Activated gamma-delta T cell (primary cell): ENCODE measurements at regions not wholly inside any gene's neighbourhood (a gene's known extent, or its start where the extent isn't known, plus 50 kb on each side); places are given as distances from the start of the nearest gene placed in this dataset.

Experiments
- DNase-seq: peaks from one replicate; lab custom pipeline; 2025; lab: John Stamatoyannopoulos, UW

GRCh38 chr9:73655363-73655762 is 503.7 kb downstream of the ANXA1 start:
- no peak for DNase-seq

GRCh38 chr9:73655831-73656230 is 504.2 kb downstream of the ANXA1 start:
- DNase-seq = no peak

- no peak for DNase-seq
Observed at GRCh38 chr9:73665253-73665652, 513.6 kb downstream of the ANXA1 start.

GRCh38 chr9:73667749-73668148 is 516.1 kb downstream of the ANXA1 start:
- DNase-seq = no peak

- DNase-seq = no peak
Observed at GRCh38 chr9:73680831-73681230, 529.2 kb downstream of the ANXA1 start.

- no peak for DNase-seq
Observed at GRCh38 chr9:73682789-73683188, 531.1 kb downstream of the ANXA1 start.

GRCh38 chr9:73683862-73684591 is 532.4 kb downstream of the ANXA1 start:
- no peak for DNase-seq

- DNase-seq = no peak
Observed at GRCh38 chr9:73684601-73685000, 532.9 kb downstream of the ANXA1 start.

- DNase-seq = no peak
Observed at GRCh38 chr9:73685786-73686185, 534.1 kb downstream of the ANXA1 start.

GRCh38 chr9:73689051-73689870 is 537.6 kb downstream of the ANXA1 start:
- DNase-seq = no peak

- no peak for DNase-seq
Observed at GRCh38 chr9:73701415-73702057, 549.9 kb downstream of the ANXA1 start.

- no peak for DNase-seq
Observed at GRCh38 chr9:73714294-73714693, 562.6 kb downstream of the ANXA1 start.

- DNase-seq = no peak
Observed at GRCh38 chr9:73715591-73715990, 563.9 kb downstream of the ANXA1 start.

- DNase-seq = no peak
Observed at GRCh38 chr9:73719660-73720059, 568.0 kb downstream of the ANXA1 start.

- no peak for DNase-seq
Observed at GRCh38 chr9:73720601-73721000, 568.9 kb downstream of the ANXA1 start.

GRCh38 chr9:73736270-73736669 is 584.6 kb downstream of the ANXA1 start:
- DNase-seq = no peak

- no peak for DNase-seq
Observed at GRCh38 chr9:73738741-73739530, 587.3 kb downstream of the ANXA1 start.

- no peak for DNase-seq
Observed at GRCh38 chr9:73741316-73741715, 589.7 kb downstream of the ANXA1 start.

GRCh38 chr9:73742412-73742811 is 590.7 kb downstream of the ANXA1 start:
- DNase-seq = no peak

- DNase-seq = no peak
Observed at GRCh38 chr9:73743826-73744225, 592.2 kb downstream of the ANXA1 start.

- no peak for DNase-seq
Observed at GRCh38 chr9:73745598-73745997, 593.9 kb downstream of the ANXA1 start.

- DNase-seq = no peak
Observed at GRCh38 chr9:73753171-73753570, 601.5 kb downstream of the ANXA1 start.
